ENCODE measurements at regions not wholly inside any gene's neighbourhood (a gene's known extent, or its start where the extent isn't known, plus 50 kb on each side); places are given as distances from the start of the nearest gene placed in this dataset.

DNA sequence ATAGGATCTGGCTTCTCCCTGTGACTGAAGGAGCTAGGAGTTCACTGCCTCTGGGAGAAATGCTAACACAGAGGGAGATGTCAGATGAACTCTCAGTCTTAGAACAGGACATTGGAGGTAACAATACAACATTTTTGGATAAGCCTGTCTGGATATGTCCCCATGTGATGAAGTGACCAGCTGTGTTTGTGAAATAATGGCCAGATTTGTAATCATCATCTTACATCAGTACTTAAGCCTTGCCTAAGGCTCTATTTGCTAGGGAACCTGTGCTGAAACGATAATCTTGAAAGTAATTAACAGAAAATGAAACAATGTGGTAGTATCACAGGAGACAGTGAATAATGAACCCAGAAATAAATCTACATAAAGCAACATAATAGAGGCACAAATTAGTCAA lies 56.2 kb downstream of the CRPPA start:
- WGBS, 2 experiments (ENCODE audit: extremely low coverage in 2 of 2, insufficient read length in 1 of 2), result no CpG with 5 or more reads among the region's 1 CpG
- ATAC-seq (ENCODE audit: low read depth), result no peak
- H3K4ac ChIP-seq (ENCODE audit: low read depth, low read length), result no peak overlapping the region

More for the DNA sequence above, 56.2 kb downstream of the CRPPA start:
- H4K91ac ChIP-seq (ENCODE audit: insufficient read depth, low read depth, low read length), result no peak overlapping the region
- no peaks in the 10 kb centered on the region for H3K4me1 ChIP-seq (ENCODE audit: control insufficient read depth, insufficient read depth, low read length)
- no peaks in the 10 kb centered on the region for H3K36me3 ChIP-seq (ENCODE audit: control insufficient read depth, insufficient read depth, low read length)
- H3K4me2 ChIP-seq (ENCODE audit: low read depth, low read length), result no peak overlapping the region
- H4K8ac ChIP-seq (ENCODE audit: low read depth in 2 of 2, low read length in 2 of 2), result no peak overlapping the region
- no peak overlapping the region for H2BK15ac ChIP-seq (ENCODE audit: low read depth, low read length)
- H2AFZ ChIP-seq (replicated peaks; ENCODE audit: low read length, poor library complexity), result no peak overlapping the region
- H3K9ac ChIP-seq (ENCODE audit: low read depth, low read length), result no peak overlapping the region
- H3K4me3 ChIP-seq (ENCODE audit: insufficient read depth, low read depth, low read length), result no peak overlapping the region
- no peak overlapping the region for H3K14ac ChIP-seq (replicated peaks; ENCODE audit: low read depth, low read length)
- H3K9me3 ChIP-seq (ENCODE audit: control insufficient read depth, insufficient read depth, low read length), result peaks cover 4% of the 10 kb centered on the region; the same call in 1 of the 2 replicates
- no peak overlapping the region for H3K27ac ChIP-seq (ENCODE audit: insufficient read depth, low read length)
- no peak overlapping the region for H3K56ac ChIP-seq (ENCODE audit: extremely low read depth, insufficient read depth, low read length)
- intact Hi-C loops (cut with micrococcal nuclease), result no loop called here
- no peak overlapping the region for H3K18ac ChIP-seq (ENCODE audit: low read depth, low read length)
- no peak overlapping the region for H2BK5ac ChIP-seq (ENCODE audit: low read depth, low read length, poor library complexity, severe bottlenecking)
- no peak overlapping the region for H2AK5ac ChIP-seq (ENCODE audit: low read depth, low read length)
- no peaks in the 10 kb centered on the region for H3K27me3 ChIP-seq (ENCODE audit: control insufficient read depth, insufficient read depth, low read length)
- no peak overlapping the region for H3K23ac ChIP-seq (ENCODE audit: low read depth, low read length)
- no peak overlapping the region for H2BK120ac ChIP-seq (ENCODE audit: low read depth, low read length)
- no peaks in the 10 kb centered on the region for H3K9me1 ChIP-seq (ENCODE audit: insufficient read depth, low read length)
- POLR2A ChIA-PET (ENCODE audit: unreplicated experiment), result no interaction called here
- no peak for DNase-seq
- TF ChIP-seq CHD1 (IDR thresholded peaks at IDR 0.05; ENCODE audit: low read depth, low read length) (no peak), RAD21 (IDR thresholded peaks at IDR 0.05; ENCODE audit: low read length) (no peak), FOS (IDR thresholded peaks at IDR 0.05; ENCODE audit: low read depth, low read length) (no peak), MXI1 (IDR thresholded peaks at IDR 0.05; ENCODE audit: borderline replicate concordance, low read depth, low read length) (no peak), BHLHE40 (IDR thresholded peaks at IDR 0.05; ENCODE audit: low read depth, low read length) (no peak), CEBPB (IDR thresholded peaks at IDR 0.05; ENCODE audit: low read depth, low read length) (no peak), NFE2L2 (IDR thresholded peaks at IDR 0.05; ENCODE audit: low read depth, low read length) (no peak), RFX5 (IDR thresholded peaks at IDR 0.05; ENCODE audit: low read depth, low read length) (no peak)
- TF ChIP-seq, protein P1, sequence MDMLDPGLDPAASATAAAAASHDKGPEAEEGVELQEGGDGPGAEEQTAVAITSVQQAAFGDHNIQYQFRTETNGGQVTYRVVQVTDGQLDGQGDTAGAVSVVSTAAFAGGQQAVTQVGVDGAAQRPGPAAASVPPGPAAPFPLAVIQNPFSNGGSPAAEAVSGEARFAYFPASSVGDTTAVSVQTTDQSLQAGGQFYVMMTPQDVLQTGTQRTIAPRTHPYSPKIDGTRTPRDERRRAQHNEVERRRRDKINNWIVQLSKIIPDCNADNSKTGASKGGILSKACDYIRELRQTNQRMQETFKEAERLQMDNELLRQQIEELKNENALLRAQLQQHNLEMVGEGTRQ (IDR thresholded peaks at IDR 0.05; ENCODE audit: low read depth, low read length), result no peak
- H4K5ac ChIP-seq (ENCODE audit: low read depth, low read length), result no peak overlapping the region
- no peaks in the 10 kb centered on the region for H3K79me1 ChIP-seq (ENCODE audit: low read depth in 1 of 2, low read length in 2 of 2)
- no peak overlapping the region for H2BK20ac ChIP-seq (ENCODE audit: low read depth, low read length)
- H2AK9ac ChIP-seq (replicated peaks; ENCODE audit: low read depth, low read length, poor library complexity), result no peak overlapping the region
- CTCF ChIA-PET, result interaction anchor here (0.8 kb wide), 1 partner anchor 9 kb away, joined by 3 read pairs; no protein-coding TSS in a partner anchor
- BruUV-seq (replicated peaks), result no TSS peak
- in situ Hi-C loops (cut with MboI; ENCODE audit: low sequenced_read_pairs), result no loop called here
- no peaks in the 10 kb centered on the region for H4K20me1 ChIP-seq (ENCODE audit: insufficient read depth, low read length)
- dilution Hi-C loops (cut with HindIII; ENCODE audit: low sequenced_read_pairs, unreplicated experiment), result no loop called here
